Calu3 (cell line): ENCODE measurements at regions not wholly inside any gene's neighbourhood (a gene's known extent, or its start where the extent isn't known, plus 50 kb on each side); places are given as distances from the start of the nearest gene placed in this dataset.
A peak's percentile ranks its signal among the peaks of the same experiment; 100 is the strongest.

Source experiments
- BruUV-seq: library from RNA; stranded (reverse); fragments of 400-500 nt; replicated peaks from 2 replicates; lab custom pipeline; 2021; lab: Mats Ljungman, UMichigan
- CTCF ChIA-PET: fragments of 300-600 bp; sonication (Branson Sonifier 250); formaldehyde crosslinking; loops from one replicate; lab custom pipeline; 2022; ENCODE audit warnings: antibody characterized with exemption; lab: Charles Lee
- DNase-seq: peaks from one replicate; pipeline ENCODE4 v3.0.0; 2022
- H3K27ac Mint-ChIP-seq: one replicate; pipeline ENCODE4 v1.8.0; 2022; ENCODE audit warnings: mixed read lengths; ENCODE audit not compliant: unreplicated experiment
- H3K27me3 Mint-ChIP-seq: one replicate; pipeline ENCODE4 v1.8.0; 2022; ENCODE audit warnings: mixed read lengths; ENCODE audit not compliant: unreplicated experiment
- H3K36me3 Mint-ChIP-seq: one replicate; pipeline ENCODE4 v1.8.0; 2022; ENCODE audit warnings: mild to moderate bottlenecking, moderate library complexity, mixed read lengths; ENCODE audit not compliant: insufficient read depth, unreplicated experiment
- H3K4me1 Mint-ChIP-seq: one replicate; pipeline ENCODE4 v1.8.0; 2022; ENCODE audit warnings: mild to moderate bottlenecking, low read depth, mixed read lengths; ENCODE audit not compliant: unreplicated experiment
- H3K4me3 Mint-ChIP-seq: one replicate; pipeline ENCODE4 v1.8.0; 2022; ENCODE audit warnings: mild to moderate bottlenecking, low read depth, moderate library complexity, mixed read lengths; ENCODE audit not compliant: unreplicated experiment
- H3K9me3 Mint-ChIP-seq: one replicate; pipeline ENCODE4 v1.8.0; 2022; ENCODE audit warnings: low read depth, mixed read lengths; ENCODE audit not compliant: unreplicated experiment
- CTCF ChIP-seq: fragments of 200-600 bp; IDR thresholded peaks from one replicate; pipeline ENCODE4 v1.8.0; 2022; ENCODE audit warnings: antibody characterized with exemption; ENCODE audit not compliant: unreplicated experiment
- intact Hi-C: fragments of 100-400 bp; cut with micrococcal nuclease; formaldehyde crosslinking; loops from one replicate; pipeline ENCODE4 v1.10.0; 2022; ENCODE audit not compliant: unreplicated experiment

GRCh38 chr4:125975861-125976397 lies 661.2 kb downstream of the FAT4 start:
- no peaks in the 10 kb centered on the region for H3K36me3 Mint-ChIP-seq
- intact Hi-C loops, result loop anchor here (5.0 to 10.0 kb wide), 2 partner anchors 214 to 661 kb away; partner anchors contain the start of gene FAT4
- BruUV-seq, result no TSS peak
- H3K27ac Mint-ChIP-seq, result no peak overlapping the region
- H3K27me3 Mint-ChIP-seq, result no peaks in the 10 kb centered on the region
- TF ChIP-seq CTCF, result no peak
- H3K4me1 Mint-ChIP-seq, result peaks cover 8% of the 10 kb centered on the region
- CTCF ChIA-PET, result no interaction called here
- DNase-seq, result no peak
- no peak overlapping the region for H3K4me3 Mint-ChIP-seq
- peaks cover 3% of the 10 kb centered on the region for H3K9me3 Mint-ChIP-seq

GRCh38 chr4:125979950-125980349 lies 665.2 kb downstream of the FAT4 start:
- Mint-ChIP-seq H3K36me3 (no peaks in the 10 kb centered on the region), H3K27me3 (no peaks in the 10 kb centered on the region), H3K9me3 (no peaks in the 10 kb centered on the region), H3K27ac (no peak overlapping the region), H3K4me1 (peaks cover 8% of the 10 kb centered on the region), H3K4me3 (no peak overlapping the region)
- intact Hi-C loops, result loop anchor here (5.0 to 10.0 kb wide), 2 partner anchors 218 to 665 kb away; partner anchors contain the start of gene FAT4
- no peak for TF ChIP-seq CTCF
- BruUV-seq, result no TSS peak
- no peak for DNase-seq
- CTCF ChIA-PET, result no interaction called here

GRCh38 chr4:125983168-125983567 lies 668.4 kb downstream of the FAT4 start:
- BruUV-seq, result no TSS peak
- Mint-ChIP-seq H3K4me1 (no peaks in the 10 kb centered on the region), H3K9me3 (no peaks in the 10 kb centered on the region), H3K27ac (no peak overlapping the region), H3K4me3 (no peak overlapping the region), H3K36me3 (no peaks in the 10 kb centered on the region), H3K27me3 (no peaks in the 10 kb centered on the region)
- no peak for DNase-seq
- intact Hi-C loops, result no loop called here
- TF ChIP-seq CTCF, result no peak
- CTCF ChIA-PET, result no interaction called here

GRCh38 chr4:125985856-125986255 lies 671.1 kb downstream of the FAT4 start:
- CTCF ChIA-PET, result interaction anchor here (0.6 kb wide), 1 partner anchor 1549 kb away, joined by 6 read pairs; no protein-coding TSS in a partner anchor
- no peaks in the 10 kb centered on the region for H3K27me3 Mint-ChIP-seq
- no peak for TF ChIP-seq CTCF
- no peaks in the 10 kb centered on the region for H3K36me3 Mint-ChIP-seq
- intact Hi-C loops, result no loop called here
- DNase-seq, result no peak
- H3K4me3 Mint-ChIP-seq, result no peak overlapping the region
- H3K4me1 Mint-ChIP-seq, result no peaks in the 10 kb centered on the region
- no peaks in the 10 kb centered on the region for H3K9me3 Mint-ChIP-seq
- peak overlapping the region; percentile 37 for H3K27ac Mint-ChIP-seq
- no TSS peak for BruUV-seq
